ENCODE measurements at regions not wholly inside any gene's neighbourhood (a gene's known extent, or its start where the extent isn't known, plus 50 kb on each side); places are given as distances from the start of the nearest gene placed in this dataset.

- Histone ChIP-seq H3K9ac (ENCODE audit: low read length) (no peak overlapping the region), H3K36me3 (ENCODE audit: control insufficient read depth, insufficient read depth, low read length) (peaks cover 2% of the 10 kb centered on the region), H3K4me3 (ENCODE audit: low read length) (no peak overlapping the region), H3K27ac (ENCODE audit: low read depth, low read length) (no peak overlapping the region), H3K27me3 (ENCODE audit: control insufficient read depth, insufficient read depth, low read length) (no peaks in the 10 kb centered on the region), H3K4me1 (ENCODE audit: control insufficient read depth, insufficient read depth, low read length) (no peaks in the 10 kb centered on the region)
Observed at GRCh38 chr19:34305221-34306083, 51.1 kb downstream of the GARRE1 start.

DNA sequence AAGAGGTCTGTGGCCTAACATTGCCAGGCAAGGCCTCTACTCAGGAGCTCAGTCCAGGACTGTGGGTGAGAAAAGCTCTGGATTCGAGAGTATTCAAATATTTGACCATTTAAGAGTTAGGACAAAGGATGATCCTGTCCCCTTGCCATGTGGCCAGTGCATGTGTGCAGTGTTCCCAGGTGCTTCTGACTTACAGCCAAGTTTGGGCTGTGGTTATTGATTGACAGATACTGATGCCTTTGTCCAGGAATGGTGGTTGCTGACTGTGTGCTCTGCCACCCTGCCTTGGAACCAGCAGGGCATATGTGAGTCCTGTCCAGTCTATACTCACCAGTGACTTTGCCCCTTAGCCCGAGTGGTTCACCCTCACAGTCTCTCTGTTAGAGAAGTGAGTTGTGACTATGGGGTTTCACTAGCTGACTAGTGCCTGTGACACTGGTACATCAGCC, 51.9 kb downstream of the GARRE1 start:
- no peak overlapping the region for H3K4me3 ChIP-seq (ENCODE audit: low read length)

DNA sequence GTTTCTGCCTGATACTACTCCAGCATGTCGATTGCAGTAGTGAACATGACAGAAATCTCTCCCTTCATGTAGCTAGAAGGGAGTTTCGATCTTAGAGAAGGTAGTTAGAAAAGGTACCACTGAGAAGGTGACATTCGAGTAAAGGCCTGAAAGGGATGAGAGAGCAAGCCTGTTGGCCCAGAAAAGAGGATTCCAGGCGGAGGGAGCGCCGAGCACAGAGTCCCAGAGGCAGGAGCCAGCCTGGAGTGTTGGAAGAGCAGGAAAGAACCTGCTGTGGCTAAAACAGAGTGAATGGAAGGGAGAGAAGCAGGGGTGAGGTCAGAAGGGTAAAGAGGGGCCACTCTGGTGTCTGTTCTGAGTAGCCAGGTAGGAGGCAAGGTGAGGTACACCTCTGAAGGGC, 52.5 kb downstream of the GARRE1 start:
- Histone ChIP-seq H3K4me3 (ENCODE audit: low read length) (no peak overlapping the region), H3K27me3 (ENCODE audit: control insufficient read depth, insufficient read depth, low read length) (no peaks in the 10 kb centered on the region), H3K9ac (ENCODE audit: low read length) (no peak overlapping the region), H3K36me3 (ENCODE audit: control insufficient read depth, insufficient read depth, low read length) (no peaks in the 10 kb centered on the region), H3K27ac (ENCODE audit: low read depth, low read length) (no peak overlapping the region), H3K4me1 (ENCODE audit: control insufficient read depth, insufficient read depth, low read length) (no peaks in the 10 kb centered on the region)

More for the DNA sequence above, 51.9 kb downstream of the GARRE1 start:
- H3K9ac ChIP-seq (ENCODE audit: low read length), result no peak overlapping the region
- no peaks in the 10 kb centered on the region for H3K27me3 ChIP-seq (ENCODE audit: control insufficient read depth, insufficient read depth, low read length)
- H3K4me1 ChIP-seq (ENCODE audit: control insufficient read depth, insufficient read depth, low read length), result no peaks in the 10 kb centered on the region
- no peak overlapping the region for H3K27ac ChIP-seq (ENCODE audit: low read depth, low read length)
- H3K36me3 ChIP-seq (ENCODE audit: control insufficient read depth, insufficient read depth, low read length), result no peaks in the 10 kb centered on the region

- Histone ChIP-seq H3K36me3 (ENCODE audit: control insufficient read depth, insufficient read depth, low read length) (no peaks in the 10 kb centered on the region), H3K4me1 (ENCODE audit: control insufficient read depth, insufficient read depth, low read length) (no peaks in the 10 kb centered on the region), H3K9ac (ENCODE audit: low read length) (no peak overlapping the region), H3K27me3 (ENCODE audit: control insufficient read depth, insufficient read depth, low read length) (no peaks in the 10 kb centered on the region), H3K4me3 (ENCODE audit: low read length) (no peak overlapping the region), H3K27ac (ENCODE audit: low read depth, low read length) (no peak overlapping the region)
Observed at GRCh38 chr19:34308381-34309367, 54.3 kb downstream of the GARRE1 start.

DNA sequence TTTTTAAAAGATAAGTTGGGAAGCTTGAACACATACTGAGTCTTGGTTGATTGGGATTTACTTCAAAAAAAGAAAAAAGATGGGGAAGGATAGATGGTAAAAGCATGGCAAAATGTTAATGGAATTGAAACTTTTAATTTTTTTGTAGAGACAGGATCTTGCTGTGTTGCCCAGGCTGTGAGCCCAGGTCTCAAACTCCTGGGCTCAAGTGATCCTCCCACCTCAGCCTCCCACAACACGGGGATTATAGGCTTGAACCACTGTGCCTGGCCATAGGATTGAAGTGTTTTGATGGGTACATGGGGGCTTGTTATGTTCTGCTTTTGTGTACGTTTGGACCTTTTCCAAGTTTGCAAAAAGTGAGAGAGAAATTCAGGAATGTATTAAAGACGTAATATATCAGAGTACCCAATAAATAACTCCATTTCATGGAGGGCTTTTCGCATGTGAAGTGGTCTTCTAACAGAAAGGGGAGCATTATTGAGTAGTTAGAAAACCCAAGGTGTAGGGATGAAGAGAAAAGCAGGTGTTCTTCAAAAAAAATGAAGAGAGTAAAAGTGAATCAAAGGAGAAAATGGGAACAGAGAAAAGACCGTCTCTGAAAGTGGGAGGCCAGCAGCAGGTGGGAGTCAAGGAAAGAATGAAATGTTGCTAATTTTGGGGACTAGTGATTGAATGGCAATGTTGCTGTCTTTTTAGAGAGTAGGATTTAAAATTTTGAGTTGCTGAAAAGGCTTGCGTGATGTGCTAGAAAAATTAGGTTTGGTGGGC, 55.2 kb downstream of the GARRE1 start:
- Histone ChIP-seq H3K27ac (ENCODE audit: low read depth, low read length) (no peak overlapping the region), H3K36me3 (ENCODE audit: control insufficient read depth, insufficient read depth, low read length) (no peaks in the 10 kb centered on the region), H3K9ac (ENCODE audit: low read length) (no peak overlapping the region), H3K4me1 (ENCODE audit: control insufficient read depth, insufficient read depth, low read length) (no peaks in the 10 kb centered on the region), H3K27me3 (ENCODE audit: control insufficient read depth, insufficient read depth, low read length) (no peaks in the 10 kb centered on the region), H3K4me3 (ENCODE audit: low read length) (no peak overlapping the region)

DNA sequence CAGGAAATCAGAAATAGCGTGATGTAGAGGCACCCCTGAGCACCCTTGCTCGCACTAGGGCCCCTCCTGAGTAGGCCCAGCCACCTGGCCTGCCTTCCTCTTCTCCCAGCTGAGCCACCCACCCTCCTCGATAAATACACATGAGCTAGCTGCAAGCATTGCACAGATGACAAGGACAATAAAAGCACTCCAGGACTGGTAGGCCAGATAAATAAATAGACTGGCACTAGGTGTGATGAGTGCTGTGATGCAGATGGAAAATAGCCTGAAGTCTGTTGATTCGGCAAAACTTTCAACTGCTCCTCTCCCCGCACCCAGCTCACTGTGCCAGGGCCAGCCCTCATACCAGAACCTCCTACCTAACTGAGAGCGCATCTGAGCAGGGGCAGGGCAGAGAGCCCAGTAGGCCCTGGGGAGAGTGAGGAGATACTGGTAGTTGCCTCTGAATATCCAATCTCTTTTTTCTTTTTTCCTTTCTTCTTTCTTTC, 54.5 kb upstream of the GPI start:
- H3K4me3 ChIP-seq (ENCODE audit: low read length), result peak overlapping the region; percentile 7
- H3K36me3 ChIP-seq (ENCODE audit: control insufficient read depth, insufficient read depth, low read length), result no peaks in the 10 kb centered on the region
- H3K4me1 ChIP-seq (ENCODE audit: control insufficient read depth, insufficient read depth, low read length), result no peaks in the 10 kb centered on the region
- no peak overlapping the region for H3K27ac ChIP-seq (ENCODE audit: low read depth, low read length)
- no peak overlapping the region for H3K9ac ChIP-seq (ENCODE audit: low read length)
- H3K27me3 ChIP-seq (ENCODE audit: control insufficient read depth, insufficient read depth, low read length), result no peaks in the 10 kb centered on the region

DNA sequence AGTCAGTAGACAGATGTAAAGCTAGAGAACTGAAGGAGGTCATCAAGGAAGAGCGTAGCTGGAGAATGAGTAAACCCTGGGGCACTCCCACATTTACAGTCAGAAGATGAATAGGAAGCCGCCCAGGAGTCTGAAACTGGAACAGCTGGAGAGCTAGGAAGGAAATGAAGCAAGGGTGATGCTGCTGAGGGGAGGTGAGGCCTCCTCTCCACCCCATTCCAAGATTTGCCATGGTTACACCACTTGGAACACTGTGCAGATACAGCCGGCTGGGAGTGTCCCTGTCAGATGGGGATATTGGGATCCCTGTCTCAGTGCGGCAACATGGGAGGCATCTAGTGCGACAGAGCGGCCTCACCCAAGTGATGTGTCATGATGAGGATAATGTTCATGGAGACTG, 51.8 kb upstream of the GPI start:
- H3K27me3 ChIP-seq (ENCODE audit: control insufficient read depth, insufficient read depth, low read length), result no peaks in the 10 kb centered on the region
- no peak overlapping the region for H3K9ac ChIP-seq (ENCODE audit: low read length)
- no peak overlapping the region for H3K27ac ChIP-seq (ENCODE audit: low read depth, low read length)
- H3K36me3 ChIP-seq (ENCODE audit: control insufficient read depth, insufficient read depth, low read length), result no peaks in the 10 kb centered on the region
- H3K4me3 ChIP-seq (ENCODE audit: low read length), result no peak overlapping the region
- no peaks in the 10 kb centered on the region for H3K4me1 ChIP-seq (ENCODE audit: control insufficient read depth, insufficient read depth, low read length)

DNA sequence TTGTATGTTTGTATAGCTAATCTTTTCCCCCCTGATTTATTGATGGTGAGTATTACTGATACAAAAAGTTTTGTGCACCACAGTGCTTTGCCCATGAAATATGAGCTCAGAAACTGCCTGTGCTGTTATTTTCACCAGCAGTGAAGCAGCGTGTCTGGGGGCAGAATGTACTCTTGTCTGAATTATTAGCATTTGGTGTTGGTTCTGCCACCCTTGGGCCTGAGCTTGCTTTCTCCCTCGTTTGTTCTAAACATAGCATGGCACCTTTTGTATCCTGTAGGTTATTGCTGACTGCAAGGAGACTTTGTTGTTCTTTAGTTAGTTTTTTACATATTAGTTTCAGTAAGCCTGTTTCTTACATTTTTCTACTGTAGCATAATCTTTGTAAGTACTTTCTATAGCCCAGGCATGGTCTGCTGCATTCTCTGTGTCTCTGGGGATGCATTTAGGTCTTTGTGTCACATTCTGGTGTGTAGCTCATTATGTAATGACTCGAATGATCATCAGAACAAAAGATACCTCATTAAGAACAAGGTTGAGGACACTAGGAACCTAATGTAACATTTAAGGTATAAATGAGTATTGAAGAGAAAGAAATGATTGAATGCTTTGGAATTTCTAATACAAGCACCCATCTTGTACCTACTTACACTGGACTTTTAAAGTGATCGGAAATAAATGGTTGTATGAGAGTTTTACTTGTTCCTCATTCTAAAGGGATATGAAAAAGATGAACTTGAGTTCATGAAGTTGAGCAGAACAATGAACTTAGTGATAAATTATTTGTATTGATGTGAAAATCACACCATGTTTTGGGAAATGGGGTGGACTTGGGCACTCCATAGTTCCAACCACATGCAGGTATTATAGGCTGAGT, 50.3 kb upstream of the GPI start:
- Histone ChIP-seq H3K9ac (ENCODE audit: low read length) (no peak overlapping the region), H3K4me3 (ENCODE audit: low read length) (no peak overlapping the region), H3K4me1 (ENCODE audit: control insufficient read depth, insufficient read depth, low read length) (no peaks in the 10 kb centered on the region), H3K27me3 (ENCODE audit: control insufficient read depth, insufficient read depth, low read length) (no peaks in the 10 kb centered on the region), H3K36me3 (ENCODE audit: control insufficient read depth, insufficient read depth, low read length) (no peaks in the 10 kb centered on the region), H3K27ac (ENCODE audit: low read depth, low read length) (no peak overlapping the region)

Data from rectal smooth muscle tissue (tissue), 1 donor.